DMS153 treated with DMSO at 0.1 percent for 48 hours (cell line): ENCODE measurements at regions not wholly inside any gene's neighbourhood (a gene's known extent, or its start where the extent isn't known, plus 50 kb on each side); places are given as distances from the start of the nearest gene placed in this dataset.

Experiments
- DNase-seq: peaks from one replicate; lab custom pipeline; 2025; ENCODE audit not compliant: unreplicated experiment; lab: John Stamatoyannopoulos, UW

DNA sequence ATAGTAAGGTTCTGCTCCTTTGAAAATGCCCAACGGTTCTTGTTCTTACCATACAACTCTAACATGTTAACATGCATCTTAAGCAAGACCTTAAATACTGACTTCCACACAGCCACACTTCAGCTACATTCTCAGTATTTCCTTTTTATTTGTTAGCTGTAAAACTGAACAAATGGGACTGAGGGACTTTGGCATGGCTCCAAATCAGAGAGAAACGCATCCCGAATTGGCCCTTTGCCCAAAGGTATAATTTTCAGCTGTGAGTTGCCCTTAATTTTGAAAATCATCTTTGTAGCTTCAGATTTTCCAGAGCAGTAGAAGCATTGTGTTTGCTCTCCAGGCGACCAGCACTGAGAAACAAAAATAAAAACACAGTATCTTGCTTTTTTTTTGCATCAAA lies 56.4 kb downstream of the NEUROD6 start:
- DNase-seq, result peak; percentile 23

DNA sequence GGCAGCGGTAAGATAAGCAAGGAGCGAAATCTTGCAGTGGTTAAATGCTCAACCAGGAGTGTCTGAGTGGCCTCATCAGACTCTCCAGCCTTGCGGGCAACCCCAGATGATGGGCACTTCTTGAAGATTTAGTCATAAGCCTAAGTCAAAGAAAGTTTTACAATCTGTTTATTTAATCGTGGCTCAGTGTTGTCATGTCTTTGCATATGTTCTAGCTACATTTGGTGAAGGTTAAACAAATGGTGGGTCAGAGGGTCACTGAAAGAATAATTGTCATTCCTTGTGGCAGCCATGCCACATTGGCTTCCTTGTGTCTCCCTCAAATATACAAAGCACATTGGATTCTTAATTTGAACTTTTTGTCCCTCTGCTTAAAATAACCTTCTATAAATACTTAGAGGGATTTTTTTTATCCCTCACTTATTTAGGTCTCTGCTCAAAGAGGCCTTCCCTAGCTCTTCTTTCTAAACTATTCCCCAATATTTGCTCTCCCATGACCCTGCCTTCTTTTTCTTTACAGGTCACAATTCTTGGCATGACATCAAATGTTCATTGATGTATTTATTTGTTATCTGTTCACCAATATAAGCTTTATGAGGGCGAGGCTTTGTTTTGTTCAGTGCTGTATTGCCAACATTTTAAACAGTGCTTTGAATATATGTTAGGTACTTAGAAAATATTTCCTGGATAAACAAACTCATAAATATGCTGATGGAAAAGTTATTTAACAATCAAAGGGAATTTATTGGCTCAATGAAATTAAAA lies 68.7 kb downstream of the NEUROD6 start:
- no peak for DNase-seq

DNA sequence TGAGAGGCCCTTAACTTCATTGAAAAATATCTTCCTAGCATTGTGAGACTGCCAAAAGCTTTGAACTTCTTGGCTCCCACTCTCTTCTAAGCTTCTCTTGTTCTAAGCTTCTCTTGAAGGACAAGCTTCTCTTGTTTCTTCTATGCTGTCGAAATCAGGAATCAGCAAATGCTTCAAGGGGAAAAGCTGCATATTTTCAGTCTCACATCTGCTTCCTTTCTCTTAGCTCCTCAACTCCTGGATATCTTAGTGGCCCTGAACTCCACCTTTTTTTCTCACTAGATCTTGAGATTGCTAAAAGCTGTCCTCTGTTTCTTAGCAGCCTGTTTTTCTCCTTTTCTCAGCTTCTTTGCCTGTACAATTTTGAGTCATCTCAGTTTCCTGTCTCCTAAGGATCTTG lies 73.0 kb downstream of the NEUROD6 start:
- DNase-seq, result no peak

DNA sequence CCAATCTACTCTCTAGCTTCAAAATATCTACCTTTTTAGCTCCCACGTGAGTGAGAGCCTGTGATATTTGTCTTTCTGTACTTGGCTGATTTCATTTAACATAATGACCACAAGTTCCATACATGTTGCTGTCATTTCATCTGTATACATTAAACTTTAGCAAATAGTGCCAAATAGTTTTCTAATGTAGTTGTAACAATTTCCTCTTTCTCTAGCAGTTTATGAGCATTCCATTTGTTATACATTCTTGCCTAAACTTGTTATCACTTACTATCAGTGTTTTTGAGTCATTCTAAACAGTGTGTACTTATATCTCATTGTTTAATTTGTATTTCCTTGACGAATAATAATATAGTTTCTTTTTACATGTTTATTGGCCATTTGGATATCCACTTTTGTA lies 77.2 kb downstream of the NEUROD6 start:
- DNase-seq, result no peak

DNA sequence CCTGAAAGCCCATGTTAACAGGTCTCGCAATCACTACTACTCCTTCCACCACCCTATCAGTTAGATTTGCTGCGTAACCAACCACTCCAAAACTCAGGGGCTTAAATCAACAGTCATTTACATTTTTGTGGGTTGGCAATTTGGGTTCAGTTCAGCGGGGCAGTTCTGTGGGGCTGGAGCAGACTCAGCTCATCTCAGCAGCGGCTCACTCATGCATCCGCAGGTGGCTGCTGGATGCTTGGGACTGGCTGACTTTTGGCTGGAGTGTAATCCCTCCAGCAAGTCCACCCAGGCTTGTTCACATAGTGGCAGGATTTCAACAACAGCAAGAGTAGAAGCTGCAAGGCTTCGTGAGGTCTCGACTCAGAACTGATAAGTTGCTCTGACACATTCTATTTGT lies 79.2 kb downstream of the NEUROD6 start:
- no peak for DNase-seq

DNA sequence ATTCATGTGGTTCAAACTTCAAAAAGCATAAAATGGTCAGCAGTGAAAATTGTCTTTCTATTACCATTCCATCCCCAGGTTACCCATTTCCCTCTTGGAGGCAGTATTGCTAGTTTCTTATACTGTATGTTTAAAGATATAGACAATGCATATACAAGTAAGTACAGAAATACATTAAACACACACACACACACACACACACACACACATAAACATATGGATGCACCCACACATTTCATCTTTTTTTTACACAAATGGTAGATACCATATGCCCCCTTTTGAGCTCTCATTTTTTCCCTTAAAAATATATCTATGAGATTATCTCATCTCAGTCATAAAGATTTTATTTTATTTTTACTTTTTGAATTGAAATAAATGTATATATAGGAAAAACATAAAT lies 79.7 kb downstream of the NEUROD6 start:
- DNase-seq, result no peak

DNA sequence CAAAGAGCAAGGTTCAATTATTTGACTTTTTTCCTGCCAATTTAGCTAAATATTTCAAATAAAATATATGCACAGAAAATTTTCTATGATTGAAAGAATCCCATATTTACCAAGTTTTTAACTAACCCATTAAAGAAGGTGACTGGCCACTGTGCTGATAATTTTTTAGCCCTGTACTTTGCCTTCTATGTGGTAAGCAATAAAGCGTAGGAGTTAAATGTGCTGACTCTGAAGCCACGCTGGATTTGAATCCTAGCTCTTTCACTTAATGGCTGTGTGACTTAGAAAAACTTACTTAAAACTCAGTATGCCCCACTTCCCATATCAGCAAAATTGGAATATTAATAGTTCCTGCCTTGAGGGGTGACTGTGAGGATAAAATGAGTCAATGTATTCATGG lies 82.1 kb downstream of the NEUROD6 start:
- no peak for DNase-seq

DNA sequence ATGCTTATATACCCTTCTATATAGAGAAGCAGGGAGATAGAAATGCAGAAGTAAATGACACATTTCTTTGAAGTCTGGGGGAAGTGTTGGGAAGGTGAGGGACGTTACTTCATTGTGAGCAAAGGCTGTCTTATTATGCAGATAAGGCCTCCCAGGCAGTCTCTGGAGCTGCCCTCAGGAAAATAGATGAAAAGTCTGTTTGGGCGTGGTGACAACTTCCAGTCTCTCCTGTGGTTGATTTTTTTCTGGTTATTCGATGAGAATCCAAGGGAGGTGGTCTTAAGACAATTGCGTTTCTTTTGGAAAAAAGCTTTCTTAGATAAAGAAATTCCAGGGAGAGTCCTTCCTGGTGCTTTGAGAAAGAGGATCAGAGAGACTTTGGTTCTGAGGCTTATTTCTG lies 84.0 kb downstream of the NEUROD6 start:
- no peak for DNase-seq

DNA sequence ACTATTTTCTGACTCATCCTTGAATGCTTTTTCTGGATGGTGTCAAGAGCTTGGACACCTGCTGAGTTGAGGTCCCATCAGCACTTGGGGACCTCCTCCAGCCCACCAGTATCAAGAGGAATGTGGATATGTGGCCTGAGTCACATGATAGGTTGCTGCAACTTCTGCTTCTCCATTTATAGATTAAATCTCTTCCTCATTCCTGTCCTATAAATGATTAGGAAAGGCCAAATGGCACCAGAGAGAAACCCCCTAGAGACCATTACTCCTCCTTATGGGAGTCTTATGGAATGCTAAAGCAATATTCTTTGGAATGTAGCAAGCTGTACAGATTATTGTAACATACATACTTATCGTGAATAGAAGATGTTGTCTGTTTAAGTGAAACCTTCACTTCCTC lies 85.6 kb downstream of the NEUROD6 start:
- no peak for DNase-seq

DNA sequence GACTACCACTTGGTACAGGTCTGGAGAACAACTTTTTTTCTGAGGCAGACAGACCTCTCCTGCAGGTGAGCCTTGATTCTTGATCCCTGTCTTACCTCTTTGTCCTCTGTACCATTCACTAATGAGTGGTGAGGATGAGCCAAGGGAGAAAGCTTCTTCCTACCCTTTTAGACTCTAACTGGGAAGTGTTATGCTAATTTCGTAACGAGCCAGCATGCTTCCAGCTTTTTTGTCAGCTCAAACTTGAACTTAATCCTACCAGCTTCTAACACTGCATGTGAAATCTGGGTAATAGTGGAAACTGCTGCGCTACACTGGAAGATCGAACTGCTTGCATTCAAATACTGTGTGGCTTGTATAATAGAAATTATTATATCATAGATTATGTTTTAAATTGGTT lies 87.0 kb downstream of the NEUROD6 start:
- DNase-seq, result no peak

DNA sequence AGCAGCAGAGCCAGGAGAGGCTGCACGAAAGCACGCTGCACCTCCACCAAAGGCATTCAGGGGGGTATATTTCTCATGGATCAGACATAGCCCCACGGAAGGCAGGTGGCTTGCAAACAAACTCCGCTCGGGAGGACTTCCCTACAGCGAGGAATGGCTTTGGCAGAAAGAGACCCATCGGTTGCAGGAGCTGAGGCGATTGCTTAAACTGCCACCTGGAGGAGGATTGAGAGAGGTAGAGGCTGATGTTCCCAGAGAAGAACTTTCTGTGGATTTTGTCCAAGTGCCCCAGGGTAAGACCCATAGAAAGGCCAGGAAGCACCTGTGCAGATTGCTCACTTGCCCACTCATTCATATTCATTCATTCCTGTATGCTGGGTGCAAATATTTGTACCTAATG lies 89.1 kb downstream of the NEUROD6 start:
- no peak for DNase-seq

DNA sequence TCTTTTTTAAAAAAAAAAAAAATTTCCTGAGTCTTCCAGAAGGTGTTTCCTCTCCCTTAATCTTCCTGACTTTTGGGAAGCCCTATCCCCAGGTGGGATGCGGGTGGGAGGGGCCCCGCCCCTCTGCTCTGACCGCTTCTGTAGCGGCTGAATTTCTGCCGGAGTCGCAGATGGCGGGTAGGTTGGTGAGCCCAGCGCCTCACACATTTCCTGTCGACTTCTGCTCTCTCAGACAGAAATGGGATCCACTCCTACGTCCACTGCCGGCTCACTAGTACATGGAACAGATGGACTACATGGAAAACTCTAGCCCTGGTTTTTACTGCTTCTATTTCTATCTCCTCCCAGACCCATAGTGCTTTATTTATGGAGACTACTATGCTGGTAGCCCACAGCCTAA lies 90.9 kb downstream of the NEUROD6 start:
- DNase-seq, result no peak

DNA sequence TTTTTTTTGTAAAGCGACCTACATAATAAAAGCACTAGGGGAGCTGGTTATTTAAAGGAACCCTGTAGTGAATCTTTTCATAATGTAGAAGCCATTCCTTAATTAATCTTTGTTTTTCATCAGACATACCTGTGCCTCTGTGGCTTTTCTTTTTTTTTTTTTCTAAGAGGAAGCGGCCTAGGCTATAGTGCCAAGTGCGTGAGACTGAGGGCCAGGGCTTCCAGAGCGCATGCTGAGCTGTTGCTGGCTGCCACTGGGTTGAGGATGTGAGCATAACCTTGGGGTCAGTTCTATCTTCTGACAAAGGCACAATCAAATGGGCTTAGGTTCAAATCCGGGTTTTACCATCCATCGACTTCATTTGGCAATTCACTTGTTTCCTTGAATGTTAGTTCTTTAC lies 103.7 kb downstream of the NEUROD6 start:
- no peak for DNase-seq

DNA sequence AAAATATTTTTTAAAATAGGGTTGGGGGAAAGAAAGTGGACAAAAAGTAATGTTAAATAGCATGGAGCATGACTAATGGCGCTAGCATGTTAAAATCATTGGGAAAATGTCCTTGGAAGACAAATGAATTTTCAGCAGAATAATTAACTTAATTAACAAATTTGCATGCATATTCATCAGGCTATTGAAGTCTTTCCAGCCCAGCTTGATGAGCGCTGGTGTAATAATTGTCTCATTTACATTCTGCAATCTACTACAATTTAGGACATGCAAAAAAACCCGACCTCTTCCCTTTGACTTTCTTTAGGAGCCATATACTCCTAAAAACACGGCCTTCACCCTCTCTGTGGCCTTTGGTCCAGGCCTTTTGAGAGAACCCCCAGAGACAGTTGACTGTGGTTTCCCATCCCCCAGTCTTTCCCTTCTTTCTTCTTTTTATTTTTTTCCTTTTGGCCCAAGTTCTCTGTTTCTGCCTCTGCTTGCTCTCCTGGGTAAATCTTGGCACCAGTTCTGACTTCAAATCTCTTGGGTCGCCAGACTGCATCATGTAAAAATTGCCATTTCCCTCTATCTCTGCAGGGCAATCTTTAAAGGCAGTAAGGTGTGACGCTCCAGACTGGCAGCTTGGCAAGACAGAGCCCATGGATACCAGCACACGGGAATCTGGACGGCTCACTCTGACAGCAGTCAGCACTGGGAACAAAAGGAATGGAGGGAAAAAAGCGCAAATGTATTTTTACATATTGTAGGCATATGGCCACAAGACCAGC lies 105.5 kb downstream of the NEUROD6 start:
- no peak for DNase-seq

DNA sequence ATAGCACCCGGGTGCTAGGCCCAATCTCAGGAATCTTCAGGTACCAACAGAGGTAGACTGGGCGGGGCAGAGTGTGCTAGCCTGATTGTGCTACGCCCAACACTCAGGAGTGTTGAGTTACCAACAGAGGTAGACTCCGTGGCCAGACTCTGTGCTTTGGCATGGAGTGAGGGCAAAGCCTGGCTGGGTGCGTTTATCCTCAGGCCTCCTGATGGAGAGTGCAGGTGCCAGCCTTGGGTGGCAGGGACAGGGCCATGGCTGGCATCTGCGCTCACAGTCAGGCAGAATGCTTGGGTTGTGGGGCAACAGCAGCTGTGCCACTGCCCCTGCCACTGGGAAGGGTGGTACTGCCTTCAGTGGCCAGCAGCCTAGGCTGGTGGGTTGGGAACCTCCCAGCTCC lies 111.6 kb downstream of the NEUROD6 start:
- DNase-seq, result no peak

DNA sequence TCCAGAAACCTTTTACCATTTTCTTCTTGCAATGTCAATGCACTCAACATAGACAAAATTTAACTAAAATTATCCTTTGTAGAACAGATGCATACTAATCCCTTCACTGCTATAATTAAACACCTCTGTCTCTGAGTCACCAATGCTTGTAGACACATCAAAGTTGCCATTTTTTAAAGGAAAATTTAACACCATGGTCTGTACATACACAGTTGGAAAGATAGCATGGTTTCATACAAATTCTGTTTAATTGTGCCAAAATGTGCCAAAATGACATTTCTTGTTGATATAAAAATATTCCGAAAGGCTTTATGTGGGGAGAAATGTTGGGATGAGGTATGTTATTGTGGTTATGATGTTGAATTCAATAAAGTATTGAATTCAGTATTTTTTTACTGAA lies 125.8 kb downstream of the NEUROD6 start:
- no peak for DNase-seq

DNA sequence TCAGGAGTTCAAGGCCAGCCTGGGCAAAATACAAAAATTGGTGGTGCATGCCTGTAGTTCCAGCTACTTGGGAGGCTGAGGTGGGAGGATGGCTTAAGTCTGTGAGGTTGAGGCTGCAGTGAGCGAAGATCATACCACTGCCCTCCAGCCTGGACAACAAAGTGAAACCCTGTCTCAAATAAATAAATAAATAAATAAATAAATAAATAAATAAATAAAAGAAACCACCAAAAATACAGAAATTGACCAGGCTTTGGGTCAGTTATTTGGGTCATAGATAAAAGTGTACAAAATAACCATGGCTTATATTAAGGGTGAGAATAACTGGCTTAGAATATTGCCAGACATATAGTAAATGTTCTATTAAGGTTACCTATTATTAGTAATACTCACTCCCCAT lies 129.2 kb downstream of the NEUROD6 start:
- no peak for DNase-seq

DNA sequence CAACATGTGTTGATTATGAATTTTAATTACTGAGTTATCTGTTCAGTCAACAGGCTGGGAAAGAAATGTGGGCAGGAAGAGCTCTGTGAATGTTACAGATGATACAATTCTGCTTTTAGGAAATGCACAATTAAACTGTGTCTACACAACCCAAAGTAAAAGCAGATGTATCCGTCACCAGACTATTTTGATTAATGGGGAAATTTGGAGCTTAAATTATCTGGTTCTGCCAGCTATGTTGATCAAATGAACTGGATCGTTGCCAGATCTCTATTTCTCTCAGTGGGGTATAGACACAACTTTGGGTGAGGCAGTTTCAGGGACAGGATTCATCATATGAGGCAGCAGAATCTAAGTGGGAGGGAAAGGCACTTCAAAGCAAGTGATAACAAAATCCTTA lies 136.5 kb downstream of the NEUROD6 start:
- DNase-seq, result no peak

DNA sequence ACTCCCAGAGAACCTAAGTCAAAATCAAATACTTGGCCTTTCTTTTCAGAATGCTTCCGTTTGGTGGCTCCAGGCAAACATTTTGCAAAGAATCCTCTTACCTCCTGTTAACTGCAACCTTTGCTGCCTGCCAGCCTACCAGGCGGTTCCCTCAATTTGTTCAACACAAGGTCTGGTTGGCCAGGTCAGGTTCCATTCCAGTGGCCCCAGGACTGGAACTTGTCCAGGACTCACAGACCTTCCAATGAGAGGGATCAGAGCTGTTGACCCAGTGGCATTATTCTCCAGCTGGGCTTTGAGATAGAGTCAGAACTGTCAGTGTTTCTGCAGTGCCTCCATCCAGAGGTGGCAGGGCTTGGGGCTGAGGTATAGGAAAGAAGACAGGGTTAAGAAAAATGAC lies 137.0 kb downstream of the NEUROD6 start:
- DNase-seq, result no peak

DNA sequence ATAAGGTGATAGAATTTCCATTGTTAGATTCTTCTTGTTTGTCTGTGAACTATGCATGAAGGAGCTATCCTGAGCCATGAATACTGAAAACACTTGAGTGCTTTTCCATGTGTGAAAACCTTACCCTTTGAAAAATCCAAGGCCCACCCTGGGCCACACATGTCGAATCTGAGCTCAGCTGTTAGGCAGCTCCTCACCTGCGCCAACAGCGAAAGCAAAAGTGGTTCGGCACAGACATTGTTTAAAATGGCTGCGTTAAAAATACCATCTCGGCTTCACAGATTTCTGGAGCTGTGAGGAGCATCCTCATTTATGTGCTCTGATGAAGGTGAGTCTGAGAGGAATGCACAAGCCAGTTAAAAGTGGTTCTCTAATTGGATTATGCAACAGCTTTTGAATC lies 137.7 kb downstream of the NEUROD6 start:
- DNase-seq, result no peak

DNA sequence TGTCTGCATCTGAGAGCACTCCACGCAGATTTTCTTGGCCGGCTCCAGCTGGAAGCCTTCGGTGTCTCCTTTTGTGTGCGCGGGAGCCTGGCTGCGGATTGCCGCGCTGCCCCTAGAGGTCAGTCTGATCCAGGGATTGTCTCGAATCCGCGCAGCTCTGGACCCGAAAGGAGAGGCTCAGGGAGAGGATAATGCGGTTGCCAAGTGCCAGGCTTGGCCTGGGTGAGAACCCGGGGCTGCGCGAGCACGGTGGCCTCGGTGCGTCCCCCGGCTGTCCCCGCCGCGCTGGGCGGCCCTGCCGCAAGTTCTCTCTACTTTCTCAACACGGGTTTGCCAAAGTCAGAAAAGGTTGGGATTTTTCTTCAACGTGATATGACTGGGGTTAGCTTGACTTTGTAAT lies 140.9 kb downstream of the ADCYAP1R1 start:
- peak; percentile 86 for DNase-seq

DNA sequence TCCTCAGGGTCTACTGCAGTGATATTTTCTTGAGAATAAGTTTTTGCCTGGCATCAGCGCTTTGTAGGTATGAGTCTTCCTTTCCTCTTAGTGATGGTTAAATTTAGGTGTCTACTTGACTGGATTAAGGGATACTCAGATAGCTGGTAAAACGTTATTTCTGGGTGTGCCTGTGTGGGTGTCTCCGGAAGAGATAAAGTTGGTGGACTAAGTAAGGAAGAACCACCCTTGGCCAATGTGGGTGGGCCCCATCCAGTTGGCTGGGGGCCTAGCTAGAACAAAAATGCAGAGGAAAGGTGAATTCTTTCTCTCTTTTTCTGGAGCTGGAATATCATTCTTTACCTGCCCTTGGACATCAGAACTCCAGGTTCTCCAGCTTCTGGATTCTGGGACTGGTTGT lies 138.8 kb downstream of the ADCYAP1R1 start:
- DNase-seq, result no peak

DNA sequence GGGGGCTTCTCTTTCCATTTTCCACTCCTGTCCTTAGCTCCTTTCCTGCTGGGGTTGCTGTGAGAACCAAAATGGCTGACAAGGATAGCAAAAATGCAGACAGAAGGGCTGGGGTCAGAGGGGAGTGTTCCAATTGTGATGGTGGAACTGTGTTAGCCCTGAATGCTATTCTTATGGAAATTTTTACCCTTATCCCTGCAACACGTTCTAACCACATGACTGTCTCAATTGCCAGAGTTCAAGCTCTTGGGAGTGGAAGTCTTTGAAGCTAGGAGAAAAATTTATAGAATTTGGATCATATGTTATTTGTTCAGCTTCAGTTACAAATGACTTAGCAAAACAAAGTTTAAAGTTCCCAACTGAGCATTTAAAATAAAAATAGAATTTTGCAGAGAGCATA lies 134.1 kb downstream of the ADCYAP1R1 start:
- DNase-seq, result no peak
